Cardiac fibroblast (primary cell): ENCODE measurements at regions not wholly inside any gene's neighbourhood (a gene's known extent, or its start where the extent isn't known, plus 50 kb on each side); places are given as distances from the start of the nearest gene placed in this dataset.

Experiments
- DNase-seq, 2 donors: peaks; one replicate each; pipeline versions ENCODE4 v3.0.0 to v3.0.0-alpha.2; 2010; ENCODE audit warnings: low read depth in 2 of 2
- H3K4me3 ChIP-seq, 2 donors: replicated peaks in 1 of 2; 1 replicate in 1 of 2; 2 replicates in 1 of 2; pipeline ENCODE4 v1.5.1; 2011; ENCODE audit warnings: low read depth in 2 of 2, low read length in 2 of 2, mild to moderate bottlenecking in 2 of 2, moderate library complexity in 1 of 2
- TF ChIP-seq, protein P1 (sequence below): IDR thresholded peaks from one replicate; pipeline ENCODE4 v1.5.1; 2011; ENCODE audit warnings: low read depth, mild to moderate bottlenecking, low read length, inconsistent platforms

DNA sequence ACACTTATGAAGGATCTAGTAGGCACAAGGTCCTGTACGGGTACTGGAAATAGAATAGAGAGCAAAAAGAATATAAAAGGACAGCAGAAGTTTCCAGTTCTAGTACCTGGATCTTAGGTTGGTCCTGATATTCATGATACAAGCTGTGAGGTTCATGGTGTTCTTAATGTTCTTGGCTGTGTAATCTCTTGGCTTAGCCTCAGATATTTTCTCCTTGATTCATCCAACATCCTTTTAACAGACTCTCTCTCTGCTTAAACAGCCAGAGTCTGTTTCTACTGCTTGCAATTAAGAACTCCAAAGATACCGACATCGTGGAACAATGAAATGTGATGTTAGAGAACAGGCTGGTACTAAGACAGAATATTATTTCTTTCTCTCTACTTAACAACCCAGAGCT is 49.9 kb downstream of the CNTN3 start:
- peak in 1 of 2 donors; percentile 50 for DNase-seq
- H3K4me3 ChIP-seq = no peak overlapping the region
- TF ChIP-seq, protein P1, sequence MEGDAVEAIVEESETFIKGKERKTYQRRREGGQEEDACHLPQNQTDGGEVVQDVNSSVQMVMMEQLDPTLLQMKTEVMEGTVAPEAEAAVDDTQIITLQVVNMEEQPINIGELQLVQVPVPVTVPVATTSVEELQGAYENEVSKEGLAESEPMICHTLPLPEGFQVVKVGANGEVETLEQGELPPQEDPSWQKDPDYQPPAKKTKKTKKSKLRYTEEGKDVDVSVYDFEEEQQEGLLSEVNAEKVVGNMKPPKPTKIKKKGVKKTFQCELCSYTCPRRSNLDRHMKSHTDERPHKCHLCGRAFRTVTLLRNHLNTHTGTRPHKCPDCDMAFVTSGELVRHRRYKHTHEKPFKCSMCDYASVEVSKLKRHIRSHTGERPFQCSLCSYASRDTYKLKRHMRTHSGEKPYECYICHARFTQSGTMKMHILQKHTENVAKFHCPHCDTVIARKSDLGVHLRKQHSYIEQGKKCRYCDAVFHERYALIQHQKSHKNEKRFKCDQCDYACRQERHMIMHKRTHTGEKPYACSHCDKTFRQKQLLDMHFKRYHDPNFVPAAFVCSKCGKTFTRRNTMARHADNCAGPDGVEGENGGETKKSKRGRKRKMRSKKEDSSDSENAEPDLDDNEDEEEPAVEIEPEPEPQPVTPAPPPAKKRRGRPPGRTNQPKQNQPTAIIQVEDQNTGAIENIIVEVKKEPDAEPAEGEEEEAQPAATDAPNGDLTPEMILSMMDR = no peak

DNA sequence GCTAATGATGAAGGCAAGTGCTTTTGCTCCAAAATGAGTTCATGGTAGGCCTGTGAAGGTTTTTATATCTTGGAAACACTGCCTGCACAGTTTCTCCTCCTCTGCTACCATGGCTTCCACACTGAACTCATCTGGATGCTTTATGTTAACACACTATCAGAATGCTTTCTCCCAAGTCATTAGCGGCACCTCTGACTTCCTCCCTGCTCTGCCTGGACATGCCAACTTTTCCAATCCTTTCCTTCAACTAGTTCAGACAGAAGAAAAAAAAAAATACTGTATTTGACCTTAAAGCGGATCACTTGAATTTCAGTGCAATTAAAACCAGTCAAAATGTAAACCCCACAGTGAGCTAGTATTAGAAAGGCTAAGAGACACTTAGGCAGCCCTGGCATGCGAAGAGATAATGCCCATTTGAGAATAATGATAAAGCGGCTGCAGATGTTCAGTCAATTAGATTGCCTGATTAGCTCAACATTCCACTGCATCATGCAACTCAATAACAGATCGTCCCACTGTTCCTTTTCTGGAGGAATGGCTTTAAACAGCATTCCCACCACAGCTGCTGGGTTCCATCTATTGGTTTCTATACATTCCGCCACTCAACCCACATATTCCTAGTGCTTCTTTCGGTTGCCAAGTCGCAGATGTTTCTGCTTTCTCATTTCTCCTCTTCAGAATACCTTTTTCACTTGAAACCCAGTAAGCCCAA is 51.7 kb downstream of the CNTN3 start:
- no peak for DNase-seq
- TF ChIP-seq, protein P1 = no peak
- no peak overlapping the region for H3K4me3 ChIP-seq

DNA sequence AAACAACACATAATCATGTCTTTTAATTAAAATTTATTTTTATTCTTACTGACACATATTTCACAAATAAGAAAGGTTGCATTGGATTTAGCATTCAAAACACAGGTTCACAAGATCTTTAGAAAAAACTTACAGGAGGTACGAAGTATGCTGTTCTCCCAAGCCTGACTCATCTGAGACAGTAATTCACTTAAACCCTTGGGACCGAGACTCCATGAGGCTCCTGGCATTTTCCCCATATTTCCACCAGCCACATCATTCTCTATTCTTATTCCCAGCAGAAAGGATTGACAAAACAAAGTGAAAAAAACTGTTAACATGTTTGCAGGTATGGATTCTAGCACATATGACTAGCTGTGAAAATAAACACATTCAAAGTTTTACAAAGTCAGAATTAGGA is 52.6 kb downstream of the CNTN3 start:
- TF ChIP-seq, protein P1 = no peak
- peak; percentile 14 to 84 for DNase-seq
- H3K4me3 ChIP-seq = no peak overlapping the region

DNA sequence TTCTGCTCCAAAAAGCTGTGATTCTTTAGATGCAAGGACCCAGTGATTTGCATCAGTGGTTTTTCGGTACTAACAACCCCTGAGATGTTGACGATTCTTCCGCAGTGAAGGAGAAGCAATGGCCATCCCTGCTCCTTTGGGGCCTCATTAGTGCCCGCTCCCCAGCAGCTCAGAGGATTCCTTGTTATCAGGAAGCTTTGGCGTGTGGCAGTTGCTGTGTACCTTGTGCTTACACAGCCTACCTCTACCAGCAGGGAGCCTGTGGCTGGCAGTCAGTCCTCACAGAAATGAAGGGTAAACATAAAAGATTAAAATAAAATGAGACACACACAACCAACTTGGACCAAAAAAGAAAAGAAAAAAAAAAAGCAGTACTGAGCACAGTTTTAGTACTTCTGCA is 55.2 kb downstream of the CNTN3 start:
- DNase-seq = no peak
- TF ChIP-seq, protein P1 = no peak

DNA sequence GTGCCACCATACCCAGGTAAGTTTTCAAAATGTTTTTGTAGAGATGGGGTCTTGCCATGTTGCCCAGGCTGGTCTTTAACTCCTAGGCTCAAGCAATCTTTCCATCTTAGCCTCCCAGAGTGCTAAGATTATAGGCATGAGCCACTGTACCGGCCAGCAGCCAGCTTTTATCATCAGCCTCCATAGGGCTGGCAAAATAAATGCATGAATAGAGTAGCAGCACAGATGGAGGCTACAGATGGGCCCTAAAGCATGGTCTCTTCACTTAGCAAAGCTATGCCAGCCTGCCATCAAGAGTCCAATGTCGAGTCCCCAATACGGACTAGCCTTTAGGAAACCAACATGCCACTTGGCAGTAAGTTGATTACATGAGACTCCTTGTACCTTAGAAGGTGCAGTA is 63.8 kb downstream of the CNTN3 start:
- TF ChIP-seq, protein P1 = no peak
- H3K4me3 ChIP-seq = no peak overlapping the region

More for the DNA sequence above, 55.2 kb downstream of the CNTN3 start:
- no peak overlapping the region for H3K4me3 ChIP-seq

DNA sequence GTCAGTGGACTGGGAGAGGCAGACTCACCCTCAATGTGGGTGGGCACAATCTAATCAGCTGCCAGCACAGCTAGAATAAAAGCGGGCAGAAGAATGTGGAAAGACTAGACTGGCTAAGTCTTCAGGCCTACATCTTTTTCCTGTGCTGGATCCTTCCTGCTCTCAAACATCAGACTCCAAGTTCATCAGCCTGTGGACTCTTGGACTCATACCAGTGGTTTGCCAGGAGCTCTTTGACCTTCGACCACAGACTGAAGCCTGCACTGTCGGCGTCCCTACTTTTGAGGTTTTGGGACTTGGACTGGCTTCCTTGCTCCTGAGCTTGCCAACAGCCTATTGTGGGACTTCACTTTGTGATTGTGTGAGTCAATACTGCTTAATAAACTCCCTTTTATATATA is 68.0 kb downstream of the CNTN3 start:
- peak; percentile 34 to 48 for DNase-seq
- TF ChIP-seq, protein P1 = no peak
- H3K4me3 ChIP-seq = no peak overlapping the region

More for the DNA sequence above, 63.8 kb downstream of the CNTN3 start:
- DNase-seq = no peak

DNA sequence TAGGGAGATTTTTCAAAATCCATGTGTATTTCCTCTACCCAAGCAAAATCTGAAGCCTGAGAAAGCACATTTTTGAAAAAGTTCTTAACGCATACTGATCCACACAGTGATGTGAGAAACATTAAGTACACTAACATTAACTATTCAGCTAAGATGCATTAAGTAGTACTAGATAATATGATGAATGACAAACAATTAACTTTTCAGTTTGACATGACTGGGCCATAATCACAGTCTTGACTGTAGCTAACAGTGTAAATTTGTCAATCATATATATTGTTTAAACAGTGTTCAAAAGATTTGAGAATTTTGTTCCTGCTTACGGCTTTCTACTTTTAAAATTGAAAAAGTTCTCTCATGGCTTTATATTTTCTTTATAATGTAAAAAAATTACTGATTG is 72.0 kb downstream of the CNTN3 start:
- DNase-seq = no peak
- no peak overlapping the region for H3K4me3 ChIP-seq
- TF ChIP-seq, protein P1 = no peak
